IPS-NIHi7 (cell line): ENCODE measurements at regions not wholly inside any gene's neighbourhood (a gene's known extent, or its start where the extent isn't known, plus 50 kb on each side); places are given as distances from the start of the nearest gene placed in this dataset.

Source experiments
- DNase-seq: peaks from one replicate; pipeline ENCODE4 v3.0.0; 2012; ENCODE audit warnings: mixed read lengths; ENCODE audit errors: extremely low spot score

GRCh38 chr1:95991787-95992520 lies 729.6 kb upstream of the PTBP2 start:
- no peak for DNase-seq

GRCh38 chr1:95994643-95995042 lies 726.9 kb upstream of the PTBP2 start:
- no peak for DNase-seq

GRCh38 chr1:96002201-96002600 lies 719.4 kb upstream of the PTBP2 start:
- DNase-seq = no peak

DNA sequence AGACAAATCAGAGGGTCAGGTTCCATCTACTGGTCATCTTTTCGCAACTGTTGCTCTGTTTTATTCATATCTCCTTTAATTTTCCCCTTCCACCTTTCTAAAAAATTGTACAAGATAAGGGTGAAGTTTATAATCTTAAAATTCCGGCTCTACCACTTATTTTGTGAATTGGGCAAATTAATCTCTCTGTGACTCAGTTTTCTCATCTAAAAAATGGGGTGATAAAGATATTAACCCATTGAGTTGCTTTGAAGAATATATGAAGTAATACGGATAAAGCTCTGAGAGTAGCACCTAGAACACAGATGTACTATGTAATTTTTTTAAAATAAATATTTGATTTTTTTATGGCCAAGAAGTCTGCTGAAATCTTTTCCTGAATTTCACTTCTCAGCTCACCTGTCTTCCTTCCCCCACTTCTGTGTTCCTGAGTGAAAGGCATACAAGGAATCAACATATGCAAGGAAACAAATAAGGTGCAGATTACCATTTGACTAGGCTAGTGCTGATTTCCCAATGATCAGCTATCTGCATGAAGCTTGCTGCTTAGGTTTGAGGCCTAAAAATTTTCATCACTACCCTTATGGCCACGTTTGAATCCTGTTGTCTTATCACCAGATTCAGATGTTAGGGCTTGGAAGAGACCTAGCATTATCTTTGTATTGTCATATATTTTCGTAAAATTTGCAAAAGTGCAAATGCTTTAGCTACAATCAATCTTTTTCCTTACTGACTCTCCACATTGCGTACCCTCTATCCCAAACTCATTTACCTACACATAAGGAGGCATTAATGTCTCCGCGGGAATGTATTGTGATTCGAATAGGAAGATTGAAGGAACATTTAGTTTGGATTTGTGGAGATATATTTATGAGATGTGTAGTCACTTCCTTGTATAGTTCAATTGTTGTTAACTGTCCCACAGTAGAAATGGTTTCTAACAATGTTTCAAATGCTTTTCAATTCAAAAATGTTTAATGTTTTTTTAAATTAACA lies 718.3 kb upstream of the PTBP2 start:
- DNase-seq = peak; percentile 43

GRCh38 chr1:96009831-96010434 lies 711.7 kb upstream of the PTBP2 start:
- no peak for DNase-seq

GRCh38 chr1:96011606-96012005 lies 710.0 kb upstream of the PTBP2 start:
- DNase-seq = no peak

GRCh38 chr1:96016219-96016618 lies 705.4 kb upstream of the PTBP2 start:
- DNase-seq = no peak

DNA sequence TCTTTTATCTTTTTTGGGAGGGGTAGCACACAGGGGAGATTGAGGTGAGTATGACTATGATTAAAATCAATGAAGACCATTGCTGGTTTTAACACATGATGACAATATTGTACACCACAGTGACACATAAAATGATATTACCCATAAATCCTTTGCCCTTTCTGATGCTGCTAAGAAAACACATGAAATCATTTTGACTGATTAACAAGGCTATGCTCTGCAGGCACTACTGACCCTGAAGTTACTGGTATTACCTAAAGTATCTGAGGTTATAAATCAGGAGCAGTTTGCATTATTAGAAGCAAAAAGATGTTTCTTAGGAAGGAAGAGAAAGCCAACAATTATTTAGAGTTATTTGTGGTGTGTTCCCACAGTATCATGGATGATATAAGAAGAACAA lies 701.2 kb upstream of the PTBP2 start:
- DNase-seq = no peak

- DNase-seq = no peak
Measured at GRCh38 chr1:96025062-96025461, 696.5 kb upstream of the PTBP2 start.

DNA sequence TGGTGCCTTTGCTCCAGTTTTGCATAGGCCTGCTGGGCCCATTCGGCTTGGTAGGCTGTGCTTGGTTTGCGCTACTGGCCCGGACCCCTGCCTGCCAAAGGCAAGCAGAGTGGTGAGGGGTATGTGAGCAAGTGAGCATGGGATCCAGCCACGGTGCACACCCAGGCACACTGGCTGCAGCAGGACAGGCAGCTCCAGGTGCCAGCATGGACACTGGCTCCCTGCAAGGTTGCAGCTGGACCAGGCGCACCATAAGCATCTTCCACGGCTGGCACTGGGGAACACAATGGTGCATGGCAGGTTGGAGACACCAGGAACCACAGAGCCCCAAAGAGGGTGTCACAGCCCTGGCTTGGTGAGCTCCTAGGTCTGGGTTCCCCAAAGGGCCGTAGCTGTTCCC lies 693.5 kb upstream of the PTBP2 start:
- DNase-seq = no peak

DNA sequence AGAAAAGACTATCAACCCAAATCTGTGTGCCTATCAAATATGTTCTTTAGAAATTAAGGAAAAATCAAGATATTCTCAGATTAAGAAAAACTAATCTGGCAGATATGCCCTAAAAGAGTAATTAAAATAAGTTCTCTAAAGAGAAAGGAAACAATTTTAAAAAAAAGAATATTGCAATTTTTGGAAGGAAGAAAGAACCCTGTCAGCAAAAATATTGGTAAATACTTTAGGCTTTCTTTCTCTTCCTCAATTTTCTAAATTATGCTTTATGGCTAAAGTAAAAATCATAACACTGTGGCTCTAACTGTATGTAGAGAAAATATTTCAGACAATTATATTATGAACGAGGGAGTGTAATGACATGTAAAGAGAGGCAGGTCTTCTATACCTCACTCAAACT lies 691.3 kb upstream of the PTBP2 start:
- no peak for DNase-seq

DNA sequence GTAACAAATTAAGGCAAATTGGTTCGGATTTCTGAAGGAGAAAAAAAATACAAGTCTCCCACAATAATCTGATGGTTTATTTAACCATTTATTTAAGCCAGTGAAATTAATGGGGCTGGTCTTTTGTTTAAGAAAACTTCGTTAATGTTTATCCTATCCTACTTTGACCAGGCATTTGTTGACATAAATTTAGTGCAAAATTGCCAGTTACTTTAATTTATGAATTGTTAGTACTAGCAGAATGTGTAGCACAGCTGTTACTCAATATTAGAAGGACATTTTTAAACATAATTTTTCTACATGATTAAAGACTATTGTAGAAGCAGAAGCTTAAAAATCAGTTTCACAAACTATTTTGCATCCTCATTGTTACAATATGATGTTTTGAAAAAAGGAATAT lies 687.6 kb upstream of the PTBP2 start:
- DNase-seq = no peak

- no peak for DNase-seq
Measured at GRCh38 chr1:96036763-96037162, 684.8 kb upstream of the PTBP2 start.

- DNase-seq = no peak
Measured at GRCh38 chr1:96038636-96039035, 682.9 kb upstream of the PTBP2 start.

GRCh38 chr1:96039910-96040309 lies 681.7 kb upstream of the PTBP2 start:
- no peak for DNase-seq

GRCh38 chr1:96041470-96041869 lies 680.1 kb upstream of the PTBP2 start:
- no peak for DNase-seq

GRCh38 chr1:96048572-96049212 lies 672.9 kb upstream of the PTBP2 start:
- no peak for DNase-seq

DNA sequence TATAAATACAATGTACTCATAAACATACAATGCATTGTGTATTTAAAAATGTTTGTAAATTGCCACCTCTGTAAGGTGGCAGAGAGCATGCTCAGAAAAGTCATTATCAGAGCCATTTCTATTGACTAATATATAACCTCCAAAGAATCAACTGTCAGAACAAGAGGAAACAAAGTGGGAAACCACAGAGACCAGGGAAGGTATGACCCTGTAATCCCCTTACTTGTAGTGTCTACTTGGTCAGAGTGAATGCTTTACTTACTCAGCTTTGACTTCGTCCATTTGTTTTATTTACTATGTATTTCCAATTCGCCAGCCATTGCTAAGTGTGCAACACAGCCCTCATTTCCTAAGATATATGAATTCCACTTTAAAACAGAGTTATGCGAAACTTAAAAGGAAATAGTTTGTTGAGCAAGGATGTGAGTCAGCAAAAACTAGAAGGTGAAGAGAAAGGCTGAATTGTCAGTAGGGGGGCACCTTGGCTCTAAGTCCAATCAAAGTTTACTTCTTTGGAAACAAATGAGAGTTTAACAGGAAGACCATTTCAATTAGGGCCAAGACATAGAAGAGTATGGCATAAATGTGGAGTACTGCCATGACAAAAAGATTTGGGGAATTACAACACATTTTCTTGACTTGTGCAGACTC lies 671.7 kb upstream of the PTBP2 start:
- no peak for DNase-seq

DNA sequence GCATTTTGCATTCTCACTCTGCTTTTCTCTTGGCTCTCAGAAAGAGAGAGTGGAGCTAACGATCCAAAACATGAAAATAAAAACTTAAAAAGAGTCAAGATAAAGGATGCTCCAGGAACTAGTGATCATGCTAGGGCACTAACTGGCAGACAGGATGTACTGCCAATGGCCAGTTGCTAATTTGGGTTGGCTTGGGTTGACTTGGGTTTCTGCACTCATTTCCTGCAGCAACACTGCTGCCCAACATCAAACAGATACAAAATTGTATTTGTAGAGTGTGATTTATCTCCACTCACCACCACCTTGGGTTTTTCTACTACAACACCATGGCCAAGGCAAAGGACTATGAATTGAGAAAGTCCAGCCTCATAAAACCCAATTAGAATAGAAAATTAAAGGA lies 662.3 kb upstream of the PTBP2 start:
- DNase-seq = no peak

- no peak for DNase-seq
Measured at GRCh38 chr1:96059736-96060135, 661.8 kb upstream of the PTBP2 start.

GRCh38 chr1:96060621-96061020 lies 661.0 kb upstream of the PTBP2 start:
- no peak for DNase-seq

GRCh38 chr1:96072021-96072420 lies 649.6 kb upstream of the PTBP2 start:
- no peak for DNase-seq
